Cardiac muscle cell (in vitro differentiated cells and primary cell): ENCODE measurements at regions not wholly inside any gene's neighbourhood (a gene's known extent, or its start where the extent isn't known, plus 50 kb on each side); places are given as distances from the start of the nearest gene placed in this dataset.
A peak's percentile ranks its signal among the peaks of the same experiment; 100 is the strongest.

Experiments
- DNase-seq, 2 donors: peaks; one replicate each; pipeline versions ENCODE4 v3.0.0 to v3.0.0-alpha.2; 2010 to 2017; ENCODE audit warnings: low read depth in 1 of 2, low spot score in 1 of 2
- H3K27ac ChIP-seq: fragments of 200-600 bp; sonication (generic); 2 replicates; pipeline ENCODE4 v1.5.1; 2016
- H3K27me3 ChIP-seq: fragments of 200-600 bp; sonication (generic); 2 replicates; pipeline ENCODE4 v1.6.0; 2016; ENCODE audit warnings: control low read depth
- H3K36me3 ChIP-seq: fragments of 200-600 bp; sonication (generic); 2 replicates; pipeline ENCODE4 v1.5.1; 2016; ENCODE audit warnings: control low read depth
- H3K4me1 ChIP-seq: fragments of 200-600 bp; sonication (generic); 2 replicates; pipeline ENCODE4 v1.8.1; 2017; ENCODE audit warnings: low read depth, mild to moderate bottlenecking, mixed run types
- H3K4me3 ChIP-seq: fragments of 200-600 bp; sonication (generic); 2 replicates; pipeline ENCODE4 v1.5.1; 2016; ENCODE audit warnings: mild to moderate bottlenecking
- H3K9me3 ChIP-seq: fragments of 200-600 bp; sonication (generic); 2 replicates; pipeline ENCODE4 v1.5.1; 2017; ENCODE audit warnings: low read depth, mild to moderate bottlenecking, control low read depth
- CTCF ChIP-seq: IDR thresholded peaks from 2 replicates; pipeline ENCODE4 v1.5.1; 2012; ENCODE audit warnings: low read depth, mild to moderate bottlenecking, low read length

GRCh38 chr3:168517249-168518071 is 421.7 kb upstream of the GOLIM4 start:
- Histone ChIP-seq H3K27me3 (no peaks in the 10 kb centered on the region), H3K4me1 (peaks cover 24% of the 10 kb centered on the region), H3K9me3 (no peaks in the 10 kb centered on the region), H3K27ac (peak overlapping the region; percentile 14), H3K36me3 (no peaks in the 10 kb centered on the region), H3K4me3 (no peak overlapping the region)
- DNase-seq: no peak
- no peak for TF ChIP-seq CTCF

- H3K27me3 ChIP-seq: no peaks in the 10 kb centered on the region
- DNase-seq: no peak
- peaks cover 34% of the 10 kb centered on the region for H3K4me1 ChIP-seq
- no peak overlapping the region for H3K27ac ChIP-seq
- H3K9me3 ChIP-seq: no peaks in the 10 kb centered on the region
- H3K36me3 ChIP-seq: no peaks in the 10 kb centered on the region
- no peak overlapping the region for H3K4me3 ChIP-seq
- no peak for TF ChIP-seq CTCF
These were observed 418.5 kb upstream of the GOLIM4 start for GRCh38 chr3:168514252-168514651.

- Histone ChIP-seq H3K36me3 (no peaks in the 10 kb centered on the region), H3K27ac (no peak overlapping the region), H3K9me3 (no peaks in the 10 kb centered on the region), H3K4me1 (peaks cover 42% of the 10 kb centered on the region), H3K4me3 (no peak overlapping the region), H3K27me3 (no peaks in the 10 kb centered on the region)
- no peak for DNase-seq
- no peak for TF ChIP-seq CTCF
These were observed 417.1 kb upstream of the GOLIM4 start for GRCh38 chr3:168512802-168513201.

GRCh38 chr3:168511428-168512014 is 415.8 kb upstream of the GOLIM4 start:
- H3K4me3 ChIP-seq: no peak overlapping the region

GRCh38 chr3:168506589-168506988 is 410.9 kb upstream of the GOLIM4 start:
- Histone ChIP-seq H3K4me3 (no peak overlapping the region), H3K27ac (peak overlapping the region; percentile 20), H3K9me3 (no peaks in the 10 kb centered on the region), H3K4me1 (peaks cover 29% of the 10 kb centered on the region), H3K27me3 (no peaks in the 10 kb centered on the region), H3K36me3 (no peaks in the 10 kb centered on the region)
- TF ChIP-seq CTCF: no peak
- DNase-seq: no peak

More at GRCh38 chr3:168511428-168512014, 415.8 kb upstream of the GOLIM4 start:
- no peaks in the 10 kb centered on the region for H3K27me3 ChIP-seq
- DNase-seq: peak; percentile 27 to 42
- H3K36me3 ChIP-seq: no peaks in the 10 kb centered on the region
- peaks cover 43% of the 10 kb centered on the region for H3K4me1 ChIP-seq
- peak; percentile 55 for TF ChIP-seq CTCF
- no peaks in the 10 kb centered on the region for H3K9me3 ChIP-seq
- H3K27ac ChIP-seq: no peak overlapping the region
